T-helper 2 cell treated with Interferon-gamma antibody and Interleukin-4, amounts not matched to agents 100 ng/mL and 5 ng/mL, for 36 hours (primary cell): ENCODE measurements at regions not wholly inside any gene's neighbourhood (a gene's known extent, or its start where the extent isn't known, plus 50 kb on each side); places are given as distances from the start of the nearest gene placed in this dataset.

ENCODE experiments used
- intact Hi-C: fragments of 100-400 bp; cut with micrococcal nuclease; formaldehyde crosslinking; loops from one replicate; pipeline ENCODE4 v1.15.1; 2023

DNA sequence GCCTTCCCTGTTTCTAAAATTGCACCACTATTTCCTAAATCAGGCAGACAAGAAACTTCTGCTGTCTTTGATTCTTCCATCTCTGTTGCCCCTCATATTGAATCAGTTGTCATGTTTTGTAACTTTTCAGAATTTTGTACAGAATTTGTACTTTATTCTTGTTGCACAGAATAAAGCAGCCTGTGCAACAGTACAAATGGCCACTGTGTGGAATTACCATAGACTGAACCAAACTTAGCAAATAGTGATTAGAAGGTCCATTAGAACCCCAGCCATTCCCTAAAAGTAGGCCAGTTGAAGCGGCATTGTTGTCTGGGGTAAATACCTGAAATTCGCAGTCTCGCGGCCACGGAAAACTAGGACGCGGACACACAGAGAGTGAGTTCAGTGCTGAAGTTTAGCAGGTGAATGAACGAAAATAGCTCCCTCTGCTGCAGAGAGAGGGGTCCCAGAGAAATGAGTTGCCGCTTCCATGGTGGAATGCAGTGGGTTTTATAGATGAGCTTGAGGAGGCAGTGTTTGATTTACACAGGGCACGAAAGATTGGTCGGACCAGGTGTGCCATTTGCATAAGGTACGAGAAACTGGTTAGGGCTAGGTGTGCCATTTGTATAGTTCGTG, 71.8 kb downstream of the C4orf33 start:
- intact Hi-C loops: no loop called here

DNA sequence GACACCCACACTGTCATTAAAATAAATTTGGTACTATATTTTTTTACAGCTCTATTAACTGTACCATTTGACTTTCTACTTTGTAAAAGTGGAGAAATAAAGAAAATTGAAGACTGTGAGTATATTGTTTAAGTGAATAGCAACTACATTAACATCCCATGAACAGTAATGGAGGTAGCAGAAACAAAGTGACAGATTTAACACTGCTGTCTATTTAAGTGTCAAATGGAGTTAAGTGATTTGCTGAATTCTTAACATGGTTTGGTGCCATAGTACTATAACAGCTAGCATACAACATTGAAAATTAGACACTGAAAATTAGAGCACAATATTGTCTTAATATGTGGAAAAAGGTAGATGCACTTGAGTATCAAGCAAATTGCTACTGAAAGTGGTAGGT, 76.2 kb downstream of the C4orf33 start:
- intact Hi-C loops: no loop called here

DNA sequence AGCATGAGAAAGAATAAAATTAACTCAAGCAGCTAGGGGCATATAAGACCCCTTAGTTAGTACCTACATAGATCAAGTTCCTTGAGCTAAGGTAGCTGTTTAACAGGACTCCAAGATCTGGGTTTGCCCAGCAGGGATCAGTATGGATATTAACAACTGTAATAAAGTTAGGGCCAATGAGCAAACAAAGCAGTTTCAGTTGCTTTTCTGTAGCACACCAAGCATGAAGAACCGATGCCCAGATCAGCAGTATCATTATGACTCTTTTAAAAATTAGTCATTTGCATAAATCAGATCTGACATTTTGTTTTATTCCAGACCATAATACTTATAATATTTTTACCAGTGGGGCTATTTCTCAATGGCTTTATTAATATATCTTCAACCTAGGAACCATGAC, 80.9 kb downstream of the C4orf33 start:
- intact Hi-C loops: no loop called here

DNA sequence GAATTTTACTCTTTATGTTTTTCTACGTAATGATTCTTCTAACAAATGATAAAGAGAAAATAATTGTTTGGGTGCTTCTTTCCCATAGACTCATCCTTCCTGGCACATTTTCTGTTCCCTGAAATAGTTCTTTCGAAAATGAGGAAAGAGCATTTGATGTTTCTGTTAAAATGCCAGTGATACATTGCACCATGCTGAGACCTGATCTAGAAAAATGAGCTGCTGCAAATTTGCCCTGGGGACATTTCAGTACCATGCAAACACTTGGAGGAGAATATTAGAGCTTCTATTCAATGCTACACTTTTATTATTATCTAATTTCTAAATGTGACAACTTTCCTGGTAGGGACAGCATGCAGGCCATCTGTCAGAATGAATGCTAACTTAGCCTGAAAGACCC, 83.3 kb downstream of the C4orf33 start:
- intact Hi-C loops: no loop called here

DNA sequence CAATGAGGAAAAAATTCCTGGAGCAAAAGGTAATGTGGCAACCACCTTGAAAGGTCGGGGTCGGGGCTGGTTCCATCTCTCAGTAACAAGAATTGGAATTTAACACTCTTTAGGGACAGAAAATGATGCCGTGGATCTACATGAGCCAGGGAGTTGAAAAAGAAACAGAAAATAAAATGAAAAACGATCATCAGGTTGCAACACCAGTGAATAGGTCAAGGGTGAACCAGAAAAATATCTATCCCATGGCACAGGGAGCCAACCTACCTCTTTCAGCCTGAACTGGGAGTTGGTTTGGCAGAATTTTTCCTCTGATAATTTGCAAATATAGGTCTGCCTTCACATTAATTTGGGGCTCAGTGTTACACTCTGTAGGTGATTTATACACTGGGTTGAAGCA, 93.7 kb downstream of the C4orf33 start:
- intact Hi-C loops: no loop called here

DNA sequence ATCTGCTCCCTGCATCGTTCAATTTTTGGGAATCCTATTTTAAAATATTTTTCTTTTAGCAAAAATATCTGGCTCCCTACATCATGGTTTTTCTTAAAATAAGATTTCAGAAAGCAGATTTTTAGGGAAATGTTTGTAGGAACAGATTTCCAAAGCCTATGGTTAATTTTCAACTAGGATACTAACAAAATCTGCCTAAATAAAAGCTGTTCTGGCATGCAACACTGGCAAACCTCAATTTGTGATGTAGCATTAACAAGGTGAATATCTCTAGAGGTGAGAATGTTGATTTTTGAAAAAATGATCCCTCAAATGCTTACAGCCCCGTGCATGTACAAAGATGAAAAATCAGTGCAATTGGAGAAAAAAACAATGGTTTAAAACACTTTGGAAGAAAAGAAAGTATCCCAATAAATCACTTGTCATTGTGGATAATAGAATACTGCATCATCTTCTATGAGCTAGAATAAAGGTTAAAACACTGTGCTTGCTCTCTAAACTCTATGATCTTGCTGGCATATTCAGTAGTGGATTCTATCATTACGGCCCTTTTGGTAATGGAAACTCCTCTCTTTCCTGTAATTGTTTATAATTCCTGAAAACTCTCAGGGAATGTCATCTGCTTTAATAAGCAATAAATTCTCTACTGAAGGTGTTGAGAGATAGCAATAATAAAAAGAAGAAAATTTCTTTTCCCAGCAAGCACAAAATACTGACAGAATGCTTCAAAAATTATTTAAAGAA, 97.6 kb downstream of the C4orf33 start:
- intact Hi-C loops: no loop called here

DNA sequence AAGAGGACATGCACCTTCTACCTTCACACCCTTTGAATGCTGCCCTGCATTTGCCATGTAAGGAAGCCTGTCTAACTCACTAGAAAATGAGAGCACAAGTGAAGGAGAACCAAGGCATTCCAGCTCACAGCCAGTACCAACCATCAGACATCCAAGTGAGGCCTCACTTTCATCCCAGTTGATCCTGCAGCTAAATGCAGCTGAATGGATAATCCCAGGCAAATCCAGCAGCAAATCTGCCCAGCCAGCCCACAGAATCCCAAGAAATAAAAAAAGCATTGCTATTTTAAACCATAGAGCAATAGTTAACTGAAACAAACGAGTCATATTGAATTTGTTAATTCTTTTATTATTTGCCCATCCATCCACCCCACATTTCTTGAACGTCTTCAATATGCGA, 112.5 kb downstream of the C4orf33 start:
- intact Hi-C loops: no loop called here

DNA sequence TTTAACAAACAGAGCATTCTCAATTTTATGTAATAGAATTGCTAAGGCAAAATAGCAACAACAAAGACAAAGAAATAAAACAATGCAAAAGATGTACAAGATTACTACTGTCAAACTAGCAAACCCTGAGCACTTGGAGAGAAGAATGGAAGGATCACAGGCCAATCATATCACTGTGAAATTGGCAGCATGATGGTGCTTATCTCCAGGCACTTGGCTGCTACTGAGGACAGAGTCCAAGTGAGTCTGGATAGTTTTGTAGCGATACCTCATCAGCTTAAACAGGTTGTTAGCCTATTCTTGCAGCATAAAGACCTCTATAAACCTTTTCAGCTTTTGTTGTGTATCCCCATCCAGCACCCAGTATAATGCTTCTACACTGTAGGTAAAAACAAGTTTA, 117.7 kb downstream of the C4orf33 start:
- intact Hi-C loops: no loop called here

DNA sequence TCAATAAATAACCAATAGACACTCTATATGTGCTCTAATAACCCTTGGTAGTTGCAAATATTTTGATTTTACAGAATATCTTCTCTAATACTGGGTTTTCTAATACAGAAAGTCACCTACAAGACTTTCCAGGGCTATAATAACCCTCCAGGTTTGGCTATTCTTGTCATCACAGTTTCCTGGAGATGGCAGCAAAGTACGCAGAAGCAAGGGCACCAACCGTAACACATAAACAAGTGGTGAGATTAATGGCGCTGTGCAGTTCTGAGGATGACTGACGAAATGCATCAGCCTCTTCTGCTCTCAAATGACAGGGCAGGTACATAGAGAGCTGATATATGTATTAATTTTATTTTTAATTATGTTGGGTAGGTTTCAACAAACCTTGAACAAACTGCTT, 122.4 kb downstream of the C4orf33 start:
- intact Hi-C loops: no loop called here

DNA sequence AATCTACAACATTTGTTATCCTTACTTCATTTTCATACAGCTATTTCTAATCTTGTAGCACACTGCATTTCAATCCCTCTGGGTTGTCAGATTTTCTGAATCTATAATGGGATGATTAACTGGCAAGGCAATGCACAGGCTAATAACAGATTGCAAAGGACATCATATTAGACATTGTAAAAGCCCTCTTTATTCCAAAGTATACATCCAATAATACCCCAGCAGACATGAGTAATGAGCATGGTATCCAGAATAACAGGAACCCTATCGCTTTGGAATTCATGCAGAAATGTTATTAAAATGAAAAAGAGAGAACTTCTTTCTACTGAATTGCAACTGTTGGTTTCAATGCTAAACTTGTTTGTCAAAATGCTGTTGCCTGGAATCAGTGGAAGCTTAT, 122.9 kb downstream of the C4orf33 start:
- intact Hi-C loops: no loop called here

DNA sequence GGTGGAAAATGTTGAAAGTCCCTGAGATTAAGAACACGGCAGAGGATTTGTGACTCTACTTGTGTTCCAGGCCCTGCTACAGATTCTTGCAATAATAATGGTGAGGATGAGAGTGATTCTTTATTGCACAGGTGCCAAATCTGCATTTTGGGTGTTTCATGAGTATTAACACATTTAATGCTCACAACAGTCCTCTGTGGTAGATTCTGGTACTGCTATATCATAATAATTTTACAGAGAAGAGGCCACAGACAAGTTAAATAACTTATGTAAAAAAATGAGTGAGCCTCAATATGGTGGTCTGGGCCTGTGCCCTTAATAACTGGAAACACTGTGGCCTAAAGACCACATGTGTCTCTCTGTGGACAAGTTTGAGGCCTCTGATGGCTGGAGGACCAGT, 124.3 kb downstream of the C4orf33 start:
- intact Hi-C loops: no loop called here

DNA sequence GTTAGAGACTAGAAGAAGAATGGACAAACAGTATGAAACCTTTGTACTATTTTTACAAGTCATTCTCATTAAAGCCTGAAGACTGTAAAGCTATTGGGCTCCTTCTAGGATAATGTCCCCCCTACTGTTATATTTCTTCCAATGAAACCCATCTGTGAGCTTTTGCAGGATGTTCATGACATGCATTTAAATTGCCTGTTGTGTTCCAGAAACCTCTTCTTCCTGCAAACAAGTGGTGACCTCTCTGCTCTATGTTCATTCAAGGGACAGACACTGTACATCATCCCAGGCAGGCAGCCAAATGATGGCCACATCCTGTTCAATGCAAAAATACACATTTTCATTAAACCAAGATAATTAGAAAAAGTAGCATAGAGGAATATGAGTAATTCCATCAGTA, 128.0 kb downstream of the C4orf33 start:
- intact Hi-C loops: no loop called here

DNA sequence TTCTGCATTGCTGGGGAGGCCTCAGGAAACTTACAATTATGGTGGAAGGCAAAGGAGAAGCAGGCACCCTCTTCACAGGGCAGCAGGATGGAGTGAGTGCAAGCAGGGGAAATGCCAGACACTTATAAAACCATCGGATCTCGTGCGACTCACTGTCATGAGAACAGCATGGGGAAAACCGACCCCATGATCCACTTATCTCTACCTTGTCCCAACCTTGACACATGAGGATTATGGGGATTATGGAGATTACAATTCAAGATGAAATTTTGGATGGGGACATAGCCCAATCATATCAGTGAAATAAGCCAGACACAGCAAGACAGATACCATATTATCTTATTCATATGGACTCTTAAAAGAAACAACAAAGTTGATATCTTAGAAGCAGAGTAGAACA, 134.9 kb downstream of the C4orf33 start:
- intact Hi-C loops: no loop called here

DNA sequence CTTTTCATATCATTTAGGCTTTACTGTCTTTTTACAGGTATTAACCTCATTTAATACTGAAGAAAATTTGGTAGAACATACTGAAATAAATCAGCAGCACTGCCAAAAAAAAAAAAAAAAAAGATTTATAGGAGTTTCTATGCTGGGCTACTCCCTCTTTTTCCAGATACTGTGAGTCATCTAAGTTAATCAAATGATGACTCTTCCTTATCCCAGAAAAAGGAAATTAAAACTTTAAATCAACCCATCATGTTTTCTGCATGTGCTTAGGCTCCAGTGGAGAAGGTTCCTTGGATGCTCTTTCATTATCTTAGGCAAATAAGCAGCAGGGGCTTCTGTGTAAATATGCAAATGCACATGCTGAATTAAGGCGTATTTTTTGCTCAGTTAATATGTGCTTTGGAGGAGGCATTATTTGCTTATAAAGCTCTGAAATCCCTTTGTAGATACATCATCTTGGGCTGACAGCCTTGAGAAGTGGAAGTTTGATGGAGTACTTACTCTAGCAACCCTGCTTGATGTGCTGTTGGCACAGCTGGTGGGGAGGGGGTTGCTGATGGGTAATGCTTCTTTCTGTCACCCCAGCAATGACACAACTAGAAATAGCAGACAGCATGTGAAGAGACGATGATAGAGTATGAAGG, 136.1 kb downstream of the C4orf33 start:
- intact Hi-C loops: no loop called here

DNA sequence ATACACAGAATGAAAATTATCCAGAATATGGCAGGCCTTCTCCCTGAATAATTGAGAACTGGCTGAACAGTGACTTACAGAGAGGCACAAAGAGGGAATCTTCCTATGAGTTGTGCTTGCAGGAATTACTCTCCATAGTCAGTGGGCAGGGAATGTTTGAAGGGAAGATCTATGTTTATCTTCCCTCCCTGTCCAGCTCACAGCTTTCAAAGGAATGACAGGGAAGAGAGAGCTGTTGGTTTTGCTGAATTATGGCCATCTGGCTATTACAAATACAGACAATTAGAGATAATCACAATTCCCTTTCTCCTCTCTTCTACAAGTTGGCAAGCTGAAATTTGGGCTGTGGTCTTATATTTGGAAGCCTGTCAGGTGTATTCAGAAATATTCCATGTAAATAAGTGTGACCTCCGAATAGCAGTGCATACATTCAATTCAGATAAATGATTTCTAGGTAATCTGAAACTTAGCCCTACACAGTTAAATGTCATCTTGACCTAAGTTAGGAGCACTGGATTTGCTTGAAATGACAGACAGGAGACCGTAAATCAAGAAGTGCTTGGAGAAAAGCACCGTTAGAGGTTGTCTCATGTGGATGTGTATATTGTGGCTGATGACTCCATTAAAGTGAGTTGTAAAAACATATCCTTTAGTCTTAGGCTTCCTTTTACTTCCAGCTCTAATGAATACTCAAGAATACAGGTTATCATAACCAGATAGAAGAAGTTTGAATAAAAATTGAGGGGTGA, 136.8 kb downstream of the C4orf33 start:
- intact Hi-C loops: no loop called here

DNA sequence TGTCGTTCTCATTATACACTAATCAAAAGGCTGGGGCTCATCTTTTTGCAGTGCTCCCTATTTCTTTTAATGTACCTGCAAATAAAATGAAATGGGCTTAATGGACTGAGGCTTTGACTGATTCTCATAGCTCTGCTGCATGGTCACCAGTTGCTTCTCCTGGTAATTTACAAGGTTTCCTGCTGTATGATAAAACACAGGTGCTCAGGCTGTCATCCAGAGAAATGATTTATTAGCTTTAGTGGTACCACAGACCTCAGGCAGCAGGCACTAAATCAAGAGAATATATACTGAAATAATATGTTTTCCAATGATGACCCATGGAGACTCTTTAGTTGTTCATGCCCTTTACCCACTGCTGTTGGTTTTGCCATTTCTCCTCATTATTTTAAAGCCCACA, 137.7 kb downstream of the C4orf33 start:
- intact Hi-C loops: no loop called here

DNA sequence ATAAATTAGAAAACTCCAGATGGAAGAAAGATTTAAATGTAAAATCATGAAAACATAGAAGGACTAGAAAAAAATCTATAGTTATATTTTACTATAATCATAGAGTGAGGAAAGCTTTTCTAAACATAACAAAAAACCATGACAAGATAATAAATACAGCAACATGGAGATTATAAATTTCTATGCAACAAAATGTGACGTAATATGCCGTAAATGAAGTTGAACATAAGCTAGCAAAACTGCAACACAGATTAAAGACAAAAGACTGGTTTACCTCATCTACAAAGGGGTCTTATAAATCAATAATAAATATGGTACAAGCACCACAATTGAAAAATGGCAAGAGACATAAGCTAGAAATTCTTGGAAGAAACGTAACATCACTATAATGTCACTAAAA, 140.4 kb downstream of the C4orf33 start:
- intact Hi-C loops: no loop called here

DNA sequence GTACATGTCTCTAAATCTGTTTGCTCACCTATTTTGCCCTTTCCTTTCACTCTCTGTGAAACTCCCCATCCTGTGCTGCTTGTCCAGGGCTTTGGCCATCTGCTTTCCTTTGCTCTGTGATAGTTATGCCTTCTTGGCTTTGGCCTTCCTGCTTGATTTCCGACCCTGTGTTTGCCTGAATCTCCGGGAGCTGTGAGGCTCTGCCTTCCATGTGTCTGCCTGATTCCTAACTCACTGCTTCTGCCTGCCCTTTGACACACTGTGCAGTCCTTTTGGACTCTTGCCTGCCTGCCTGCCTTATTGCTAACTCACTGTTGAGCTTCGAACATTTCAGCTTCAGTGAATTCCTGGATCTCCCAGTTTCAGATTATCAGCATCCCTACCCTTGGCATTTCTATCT, 143.1 kb downstream of the C4orf33 start:
- intact Hi-C loops: no loop called here

DNA sequence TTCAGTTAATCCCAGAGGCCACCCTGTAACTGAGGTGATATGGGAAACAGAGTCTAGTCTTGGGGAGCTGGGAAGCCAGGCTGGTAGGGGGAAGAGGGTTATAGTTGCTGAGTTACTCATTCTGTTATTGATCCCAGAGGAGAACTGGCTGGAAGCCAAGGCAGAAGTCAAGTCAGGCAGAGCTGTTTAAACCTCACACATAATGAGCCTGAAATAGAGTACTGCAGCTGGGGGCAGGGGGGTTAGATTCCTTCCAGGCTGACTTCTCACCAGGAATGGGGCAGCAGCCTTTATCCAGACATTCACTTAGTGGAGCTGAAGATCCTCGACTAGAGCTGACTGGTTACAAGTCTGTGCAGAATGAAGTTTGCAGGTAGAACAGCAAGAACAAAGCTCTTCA, 144.9 kb downstream of the C4orf33 start:
- intact Hi-C loops: no loop called here

DNA sequence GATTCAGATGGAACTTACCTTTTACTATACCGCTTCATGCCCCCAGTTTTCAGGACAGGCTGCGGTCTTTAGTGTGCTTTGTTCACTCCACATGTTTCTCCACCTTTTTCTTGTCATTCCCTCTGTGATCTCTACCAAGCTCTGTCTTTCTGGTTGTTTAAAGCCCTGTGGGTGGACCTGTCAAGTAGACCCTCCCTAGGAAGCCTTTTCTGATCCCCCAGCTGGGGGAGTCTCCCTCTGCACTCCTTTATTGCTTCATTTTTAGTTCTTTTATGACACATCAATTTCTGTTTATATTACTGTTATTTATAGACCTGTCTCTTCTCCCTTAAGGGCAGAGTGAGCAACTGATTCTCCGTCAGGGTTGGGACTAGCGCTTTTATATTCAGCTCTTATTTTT, 150.2 kb downstream of the C4orf33 start:
- intact Hi-C loops: no loop called here

DNA sequence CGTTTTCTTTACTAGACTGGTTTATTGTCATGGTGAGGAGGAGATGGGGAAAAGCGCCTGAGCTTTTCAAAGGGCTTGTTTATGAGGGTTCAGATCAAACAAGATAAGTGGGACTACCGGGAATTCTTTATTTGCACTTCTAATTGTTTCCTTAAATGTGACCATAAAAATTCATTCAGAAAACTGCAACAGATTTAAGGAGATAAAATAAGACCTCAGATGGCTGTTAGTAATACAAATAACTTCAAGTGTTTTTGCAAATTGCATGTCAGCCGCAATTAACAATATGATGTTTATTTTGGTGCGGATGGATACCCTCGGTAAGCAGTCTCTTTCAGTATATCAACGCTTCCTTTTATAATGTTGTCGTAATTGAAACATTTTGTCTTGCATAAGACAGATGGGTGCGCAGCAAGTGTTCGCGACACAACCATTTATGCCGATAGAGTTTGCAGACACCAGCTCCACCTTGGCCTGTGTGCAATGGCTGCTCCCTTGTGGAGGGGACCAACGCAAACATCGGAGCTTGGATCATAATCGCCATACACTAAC, 151.0 kb downstream of the C4orf33 start:
- intact Hi-C loops: no loop called here

DNA sequence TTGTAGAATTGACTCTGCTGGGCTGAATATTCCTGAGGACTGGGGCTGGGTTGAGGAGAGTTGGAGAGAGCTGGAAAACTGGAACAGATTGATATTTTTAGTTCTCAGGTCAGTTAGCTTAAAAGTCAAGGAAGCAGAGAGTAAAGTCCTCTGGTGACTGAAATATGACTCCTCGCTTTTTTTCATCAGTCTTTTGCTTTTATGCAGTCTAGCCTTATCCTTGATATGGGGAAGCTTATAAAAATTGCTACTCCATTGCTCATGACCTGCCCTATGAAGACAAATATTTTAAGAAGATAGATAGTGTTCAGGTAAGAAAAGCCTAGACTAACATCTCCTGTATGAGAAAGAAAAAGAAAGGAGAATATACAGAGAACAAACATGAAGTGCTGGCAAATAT, 152.7 kb downstream of the C4orf33 start:
- intact Hi-C loops: no loop called here
